Activated CD4-positive, alpha-beta T cell treated with anti-CD3 and anti-CD28 coated beads, Interleukin-2, amount 50 U/mL, for 48 hours (primary cell): ENCODE measurements at regions not wholly inside any gene's neighbourhood (a gene's known extent, or its start where the extent isn't known, plus 50 kb on each side); places are given as distances from the start of the nearest gene placed in this dataset.

Source experiments
- DNase-seq, 2 experiments: peaks; one replicate each; pipeline ENCODE4 v3.0.0-alpha.2; 2020

DNA sequence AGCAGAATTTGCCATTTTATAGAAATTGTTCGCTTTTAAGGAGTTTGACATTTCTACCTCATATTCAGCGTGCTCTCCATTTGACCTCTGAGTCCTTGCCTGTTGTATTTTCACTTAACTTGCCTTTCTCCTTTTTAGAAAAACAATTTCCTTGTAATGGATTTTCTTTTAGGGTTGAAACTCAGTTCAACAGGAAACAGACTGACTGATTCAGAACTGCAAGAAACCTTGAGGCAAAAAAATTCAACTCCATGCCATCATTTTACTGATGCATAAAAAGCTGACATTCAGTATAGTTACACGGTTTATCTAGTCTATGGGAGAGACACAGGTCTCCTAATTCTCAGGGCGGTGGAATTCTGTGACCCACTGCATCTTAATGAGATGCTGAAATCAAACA is 59.8 kb downstream of the MRPS30 start:
- DNase-seq = no peak

DNA sequence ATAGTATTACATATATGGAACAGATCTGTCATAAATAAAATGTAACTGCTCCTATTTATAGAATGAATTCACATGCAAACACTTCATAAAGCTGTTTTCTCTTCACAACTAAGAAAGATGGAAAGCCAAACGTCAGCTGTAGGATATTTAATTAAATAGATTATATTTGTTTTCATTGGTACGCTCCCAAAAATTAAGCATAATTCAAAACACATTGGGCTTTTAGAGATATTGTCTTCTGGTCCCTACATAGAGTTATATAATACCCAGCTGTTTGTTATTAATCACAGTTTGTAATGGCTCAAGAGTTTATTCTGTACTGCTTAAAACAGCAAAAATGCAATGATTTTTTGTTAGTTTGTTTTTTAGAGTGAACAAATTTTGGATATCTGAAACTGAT is 61.2 kb downstream of the MRPS30 start:
- DNase-seq = no peak

DNA sequence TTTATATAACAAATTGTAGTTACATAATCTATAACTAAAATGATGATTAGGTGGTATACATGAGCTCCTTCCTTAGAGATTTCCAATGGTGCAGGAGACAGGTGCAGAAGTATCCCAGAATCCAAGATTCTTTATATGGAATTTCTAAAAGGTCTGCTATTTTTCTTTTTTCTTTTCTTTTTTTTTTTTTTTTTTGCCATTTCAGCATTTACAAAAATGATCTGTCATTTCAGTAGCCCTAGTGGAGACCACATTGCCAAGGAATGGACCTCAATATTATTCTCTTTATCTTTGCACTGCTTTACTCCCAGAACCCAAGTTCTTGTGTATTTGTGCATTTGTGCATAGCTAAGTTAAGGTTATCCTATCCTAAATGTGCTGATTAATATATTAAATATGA is 61.7 kb downstream of the MRPS30 start:
- no peak for DNase-seq

DNA sequence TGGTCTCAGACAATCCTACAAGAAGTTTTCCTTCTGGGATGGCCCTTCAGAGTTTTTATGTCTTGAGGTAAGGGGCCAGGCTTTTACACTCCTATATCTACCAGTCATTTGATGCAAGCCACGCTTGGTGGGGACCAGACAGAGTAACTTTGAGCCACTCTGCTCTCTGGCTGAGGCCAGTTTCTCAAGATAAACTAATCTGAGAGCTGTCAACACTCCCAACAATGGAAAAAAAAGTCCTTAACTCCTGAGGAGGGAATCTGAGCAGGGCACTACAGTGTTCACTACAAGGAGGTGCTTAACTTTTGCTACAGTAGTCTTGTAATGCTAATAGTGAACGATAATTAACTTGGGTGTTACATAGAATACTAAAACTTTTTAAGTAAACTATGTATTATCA is 62.7 kb downstream of the MRPS30 start:
- no peak for DNase-seq

DNA sequence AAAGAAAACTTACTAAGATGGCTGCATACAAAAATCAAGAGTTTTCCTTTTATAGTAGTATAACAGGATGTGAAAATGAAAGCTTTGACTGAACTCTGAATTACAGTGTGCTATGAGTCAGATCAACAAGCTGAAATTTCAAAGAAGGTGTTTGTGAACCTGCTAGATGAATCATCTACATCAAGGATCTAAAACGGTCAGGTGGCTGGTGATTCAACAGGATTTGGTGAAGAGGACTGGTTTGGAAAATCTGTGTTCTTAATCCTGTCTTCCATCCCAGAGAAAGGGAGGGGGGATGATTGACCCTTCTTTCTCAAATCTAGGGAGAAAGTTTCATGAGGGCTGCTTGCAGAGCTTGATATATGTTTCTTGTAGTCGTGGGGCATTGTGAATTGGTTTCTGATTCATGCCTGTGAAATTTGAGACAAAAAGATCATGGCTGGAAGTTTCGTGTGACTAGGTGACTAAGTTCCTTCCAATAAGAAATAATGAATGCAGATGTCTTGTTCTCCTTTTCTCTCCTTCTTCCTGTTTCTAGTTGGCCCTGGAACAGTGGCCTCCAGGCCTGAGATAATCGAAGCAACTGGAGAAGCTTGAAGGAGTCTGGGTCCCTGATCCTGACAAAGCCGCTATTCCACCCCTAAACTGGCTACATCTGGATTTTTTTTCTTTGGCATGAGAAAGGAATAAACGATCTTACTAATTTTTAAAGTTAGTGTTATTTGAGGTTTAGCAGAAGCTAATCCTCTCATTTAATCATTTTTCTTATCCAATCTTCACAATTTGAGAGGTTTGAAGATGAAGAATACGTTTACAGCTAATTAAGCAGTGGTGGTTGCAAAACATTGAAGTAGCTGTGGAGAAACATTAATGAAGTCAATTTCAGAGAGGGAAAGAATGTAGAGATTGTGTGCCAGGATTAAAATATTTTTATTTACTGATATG is 67.2 kb downstream of the MRPS30 start:
- peak; percentile 5 to 31 for DNase-seq

DNA sequence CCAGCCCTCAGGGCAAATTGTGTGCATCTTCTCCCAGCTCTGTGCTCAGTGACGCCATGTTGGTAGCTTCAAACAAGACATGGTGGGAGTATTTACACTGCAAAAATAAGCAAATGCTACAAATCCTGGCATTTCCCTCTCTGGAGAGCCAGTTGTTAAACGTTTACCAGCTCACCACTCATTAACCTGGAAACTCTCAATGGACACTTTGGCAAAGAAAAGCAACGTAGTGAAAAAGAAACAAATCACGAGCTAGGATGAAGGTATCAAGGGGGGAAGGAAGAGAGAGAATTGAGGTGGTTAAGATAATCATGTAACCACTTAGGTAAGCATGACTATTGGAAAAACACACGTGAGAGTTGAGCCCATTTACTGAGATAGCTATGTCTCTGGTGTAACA is 72.5 kb downstream of the MRPS30 start:
- no peak for DNase-seq

DNA sequence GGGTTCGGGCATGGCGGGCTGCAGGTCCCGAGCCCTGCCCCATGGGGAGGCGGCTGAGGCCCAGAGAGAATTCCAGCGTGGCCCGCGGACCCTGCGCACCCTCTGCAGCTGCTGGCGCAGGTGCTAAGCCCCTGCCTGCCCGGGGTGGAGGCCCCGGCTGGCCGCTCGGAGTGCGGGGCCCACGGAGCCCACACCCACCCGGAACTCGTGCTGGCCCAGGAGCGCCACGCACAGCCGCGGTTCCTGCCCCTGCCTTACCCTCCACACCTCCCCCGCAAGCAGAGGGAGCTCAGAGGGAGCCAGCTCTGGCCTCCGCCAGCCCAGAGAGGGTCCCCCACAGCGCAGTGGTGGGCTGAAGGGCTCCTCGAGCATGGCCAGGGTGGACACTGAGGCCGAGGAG is 75.3 kb downstream of the MRPS30 start:
- DNase-seq = no peak

DNA sequence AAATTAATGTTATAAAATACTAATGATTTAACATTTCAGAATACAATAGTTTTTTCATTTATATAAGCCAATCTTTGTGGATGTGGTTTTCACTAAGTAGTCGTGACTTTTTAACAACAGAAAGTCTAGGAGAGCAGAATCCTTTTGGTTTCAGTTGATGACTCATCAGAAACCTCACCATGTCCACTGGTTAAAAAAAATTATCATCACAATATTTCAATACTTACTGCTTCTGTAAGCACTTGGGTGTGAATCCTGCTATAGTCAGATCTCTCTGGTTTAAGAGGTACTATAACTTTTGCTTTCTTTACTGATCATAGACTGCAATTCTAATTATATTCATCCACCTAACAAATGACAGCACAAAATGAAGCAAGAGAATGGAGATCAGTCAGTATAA is 77.2 kb downstream of the MRPS30 start:
- no peak for DNase-seq

DNA sequence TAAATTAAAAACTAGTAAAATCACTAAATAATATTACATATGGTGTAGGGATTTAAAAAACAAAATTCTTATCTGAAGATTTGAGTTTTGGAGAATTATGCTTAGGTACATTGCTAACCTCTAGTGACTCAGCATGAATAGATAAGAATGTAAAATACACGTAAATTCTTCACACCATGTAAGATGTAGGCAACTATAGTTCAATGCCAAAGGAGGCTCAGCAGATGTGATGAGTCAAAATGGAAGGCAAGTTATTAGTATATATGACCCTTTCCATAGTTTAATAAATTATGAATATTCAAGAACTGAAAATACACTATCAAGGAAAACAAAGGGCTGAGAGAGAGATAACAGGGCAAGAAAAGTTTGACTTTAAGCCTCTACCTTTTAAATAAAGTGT is 79.0 kb downstream of the MRPS30 start:
- DNase-seq = no peak

DNA sequence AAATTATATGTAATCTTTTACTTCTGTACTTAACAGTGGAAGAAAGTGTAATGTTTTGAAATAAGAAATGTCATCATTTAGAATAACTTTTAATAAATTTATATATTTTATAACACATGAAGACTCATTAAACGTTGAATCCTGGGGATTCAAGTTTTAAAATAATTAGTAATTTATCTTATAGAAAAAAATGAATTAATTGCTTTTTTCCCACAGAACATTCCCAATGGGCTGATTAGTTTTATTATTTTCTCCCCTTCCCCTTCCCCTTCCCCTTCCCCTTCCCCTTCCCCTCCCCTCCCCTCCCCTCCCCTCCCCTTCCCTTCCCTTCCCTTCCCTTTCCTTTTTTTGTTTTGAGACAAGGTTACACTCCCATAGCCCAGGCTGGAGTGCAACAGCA is 79.7 kb downstream of the MRPS30 start:
- no peak for DNase-seq

DNA sequence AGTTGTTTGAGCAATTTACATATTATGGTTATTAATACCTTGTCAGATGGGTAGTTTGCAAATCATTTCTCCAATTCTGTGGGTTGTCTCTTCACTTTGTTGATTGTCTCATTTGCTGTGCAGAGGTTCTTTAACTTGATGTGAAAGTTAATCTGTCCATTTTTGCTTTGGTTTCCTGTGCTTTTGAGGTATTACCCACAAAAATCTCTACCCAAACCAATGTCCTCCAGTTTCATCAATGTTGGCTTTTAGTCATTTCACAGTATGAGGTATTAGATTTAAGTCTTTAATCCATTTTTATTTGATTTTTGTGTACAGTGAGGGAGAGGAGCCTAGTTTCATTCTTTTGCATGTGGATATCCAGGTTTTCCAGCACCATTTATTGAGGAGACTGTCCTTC is 82.4 kb downstream of the MRPS30 start:
- DNase-seq = no peak

DNA sequence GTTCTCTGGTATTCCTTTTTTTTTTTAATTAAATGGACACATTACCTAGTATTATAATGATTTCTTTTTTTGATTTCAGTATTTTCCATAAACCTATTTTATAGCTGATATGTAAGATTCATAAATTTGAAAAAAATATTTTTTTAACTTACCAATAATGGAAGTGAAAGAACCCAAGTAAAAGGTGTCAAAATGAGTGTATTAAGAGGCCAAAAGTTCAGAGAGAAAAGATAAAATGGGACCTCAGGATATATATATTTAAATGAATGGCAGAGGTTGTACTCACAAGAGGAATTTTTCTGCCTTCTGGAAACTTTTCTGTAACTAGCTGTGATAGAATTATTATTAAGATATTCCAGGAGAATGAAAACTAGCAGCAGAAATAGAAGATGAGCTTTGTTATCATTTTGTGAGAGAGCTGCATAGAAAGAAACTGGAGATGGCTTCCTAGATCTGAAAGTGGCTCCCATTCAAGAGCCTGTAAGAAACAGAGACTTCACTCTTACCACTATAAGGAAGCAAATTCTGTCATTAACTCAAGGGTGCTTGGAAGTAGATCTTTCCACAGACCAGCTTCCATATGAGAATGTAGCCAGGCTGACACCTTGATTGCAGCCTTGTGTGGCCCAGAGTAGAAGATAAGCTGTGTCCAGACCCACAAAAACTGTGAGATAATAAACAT is 91.7 kb downstream of the MRPS30 start:
- DNase-seq = no peak

DNA sequence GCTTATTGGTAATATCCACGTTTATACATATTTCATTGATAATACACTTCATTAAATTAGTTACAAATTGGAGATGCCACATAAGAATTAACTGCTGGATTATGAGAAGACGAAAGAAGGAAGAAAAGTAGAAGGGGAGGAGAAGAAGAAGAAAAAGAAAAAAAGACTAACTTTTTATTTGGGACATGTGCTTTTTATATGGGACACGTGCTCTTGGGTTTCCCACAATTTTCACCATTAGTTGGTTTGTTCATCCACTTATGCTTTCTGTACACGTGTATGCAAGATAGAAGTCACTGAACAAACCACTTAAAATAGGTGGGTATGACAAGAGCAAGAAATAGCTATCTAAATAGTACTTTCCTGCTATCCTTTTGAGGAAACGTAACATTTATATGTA is 98.6 kb downstream of the MRPS30 start:
- DNase-seq = no peak

DNA sequence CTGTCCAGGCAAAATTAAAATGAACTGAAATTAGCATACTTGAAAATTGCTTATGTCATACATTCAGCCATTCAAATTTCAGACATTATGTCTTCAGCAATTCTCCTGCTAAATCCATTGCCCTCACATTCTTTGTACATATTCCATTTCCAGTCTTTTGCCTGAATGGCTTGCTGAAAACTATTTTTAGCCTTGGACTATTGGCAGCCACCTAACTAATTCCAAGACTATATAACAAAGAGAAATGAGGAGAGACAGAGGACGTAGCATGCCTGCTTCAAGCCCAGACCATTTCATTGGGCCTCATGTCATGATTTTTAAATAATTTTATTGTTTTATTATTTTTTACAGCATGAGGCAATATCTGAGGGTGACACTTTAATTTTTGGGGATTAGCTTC is 100.3 kb downstream of the MRPS30 start:
- no peak for DNase-seq

DNA sequence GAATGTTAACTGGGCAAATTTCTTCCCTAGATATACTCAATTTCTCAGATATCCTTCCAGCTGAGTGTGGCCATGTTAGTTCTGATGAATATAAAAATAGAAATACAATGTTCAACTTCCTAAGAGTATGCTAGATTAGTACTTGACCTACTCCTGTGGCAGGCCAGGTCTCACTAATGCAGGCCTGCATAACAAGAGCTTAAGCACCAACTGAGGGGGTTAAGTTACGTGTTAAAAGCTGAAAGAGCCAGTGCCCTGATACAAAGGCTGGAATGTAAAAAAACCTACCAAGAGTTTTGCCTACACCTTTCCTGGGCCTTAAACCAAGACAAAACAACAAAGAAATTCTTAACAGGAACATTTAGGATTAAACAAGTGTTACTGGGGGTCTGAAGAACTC is 102.8 kb downstream of the MRPS30 start:
- no peak for DNase-seq

DNA sequence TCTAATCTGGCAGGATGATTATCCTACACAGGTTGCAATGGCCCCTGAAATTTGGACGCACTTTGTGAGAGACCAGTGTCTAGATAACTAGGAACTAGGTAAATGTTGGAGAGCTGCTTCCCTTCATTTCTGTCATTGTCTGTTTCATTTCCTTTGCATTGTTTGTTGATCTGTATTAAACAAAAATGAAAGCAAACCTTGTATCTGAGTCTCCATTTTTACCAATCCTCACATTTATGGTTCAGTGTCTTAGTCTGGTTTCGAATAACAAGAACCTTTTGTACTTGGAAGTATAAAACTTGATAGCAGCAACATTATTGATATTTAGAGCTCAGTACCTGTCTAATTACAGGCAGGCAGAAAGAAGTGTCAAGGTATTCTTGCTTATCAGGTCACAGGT is 105.5 kb downstream of the MRPS30 start:
- DNase-seq = no peak

DNA sequence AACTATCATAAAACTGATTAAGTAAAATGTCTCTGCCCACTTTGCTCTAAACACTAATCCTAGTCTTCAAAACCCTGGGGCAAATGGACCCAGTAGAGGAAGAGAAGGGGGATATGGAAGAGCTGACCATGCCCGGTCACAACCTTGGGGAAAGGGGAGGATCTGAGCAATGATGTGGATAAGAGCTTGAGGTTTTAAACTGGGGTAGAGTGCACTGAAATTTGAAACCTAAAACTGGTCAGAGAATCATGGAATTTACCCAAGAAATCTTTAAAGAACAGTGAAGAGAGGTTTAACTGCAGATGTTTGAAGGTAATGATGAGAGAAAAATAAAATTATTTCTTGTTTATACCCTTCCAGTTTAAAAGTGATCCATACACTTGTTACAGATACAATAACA is 110.8 kb downstream of the MRPS30 start:
- no peak for DNase-seq

DNA sequence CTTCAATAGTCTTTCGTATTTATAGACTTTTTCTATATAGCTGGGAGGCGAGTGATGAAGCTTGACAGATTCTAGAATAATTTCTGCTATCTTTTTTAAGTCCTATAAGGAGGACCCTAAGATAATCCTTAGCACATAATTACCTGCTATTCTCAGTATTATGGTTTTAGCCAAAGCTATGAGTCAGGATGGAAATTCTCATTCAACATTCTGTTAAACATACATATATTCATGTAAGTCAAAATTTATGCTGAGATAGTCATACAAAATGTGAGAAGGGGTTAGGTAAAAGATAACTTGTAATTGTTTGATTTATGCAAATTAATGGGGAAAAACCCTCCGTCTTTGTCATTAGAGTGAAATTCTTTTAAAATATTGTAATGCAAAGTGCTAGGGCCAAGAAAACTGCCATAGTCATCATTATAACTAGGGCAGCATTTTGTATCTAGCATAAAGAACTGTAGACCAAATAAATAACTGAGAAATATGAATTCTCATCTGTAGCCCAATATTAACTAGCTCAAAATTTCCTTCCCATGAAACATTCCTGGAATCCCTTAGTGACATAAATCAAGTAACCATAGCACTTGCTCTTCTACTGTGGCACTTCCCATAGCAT is 118.5 kb downstream of the MRPS30 start:
- DNase-seq = no peak

DNA sequence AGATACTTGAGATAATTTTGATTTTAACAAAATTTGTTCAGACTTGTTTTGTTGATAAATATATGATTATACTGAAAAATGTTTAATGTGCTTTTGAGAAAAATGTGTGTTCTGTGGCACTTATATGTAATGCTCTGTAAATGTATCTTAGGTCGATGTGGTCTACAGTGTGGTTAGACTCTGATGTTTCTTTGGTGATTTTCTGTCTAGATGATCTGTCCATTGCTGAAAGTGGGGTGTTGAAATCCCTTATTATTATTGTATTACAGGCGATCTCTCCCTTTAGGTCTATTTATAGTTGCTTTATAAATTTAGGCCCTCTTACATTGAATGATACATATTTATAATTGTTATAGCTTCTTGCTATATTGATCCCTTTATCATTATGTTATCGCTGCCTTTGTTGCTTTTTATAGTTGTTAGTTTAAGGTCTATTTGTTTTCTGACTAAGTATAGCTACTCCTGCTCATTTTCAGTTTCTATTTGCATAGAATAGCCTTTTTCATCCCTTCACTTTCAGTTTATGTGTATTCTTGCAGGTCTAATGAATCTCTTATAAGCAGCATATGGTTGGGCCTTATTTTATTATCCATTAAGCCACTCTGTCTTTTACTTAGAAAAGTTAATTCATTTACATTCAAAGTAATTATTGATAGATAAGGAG is 124.3 kb downstream of the MRPS30 start:
- no peak for DNase-seq

DNA sequence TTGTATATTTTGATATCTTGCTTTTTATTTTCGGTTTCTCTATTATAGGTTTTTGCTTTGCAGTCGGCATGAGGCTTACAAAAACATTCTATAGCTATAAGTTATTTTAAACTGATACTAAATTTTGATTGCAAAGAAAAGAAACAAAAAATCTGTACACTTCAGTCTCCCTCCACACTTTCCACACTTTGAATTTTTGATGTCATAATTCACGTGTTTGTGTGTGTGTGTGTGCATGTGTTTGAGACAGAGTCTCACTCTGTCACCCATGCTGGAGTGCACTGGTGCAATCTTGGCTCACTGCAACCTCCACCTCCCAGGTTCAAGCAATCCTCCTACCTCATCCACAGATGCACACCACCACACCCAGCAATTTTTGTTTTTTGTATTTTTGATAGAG is 124.9 kb downstream of the MRPS30 start:
- no peak for DNase-seq

DNA sequence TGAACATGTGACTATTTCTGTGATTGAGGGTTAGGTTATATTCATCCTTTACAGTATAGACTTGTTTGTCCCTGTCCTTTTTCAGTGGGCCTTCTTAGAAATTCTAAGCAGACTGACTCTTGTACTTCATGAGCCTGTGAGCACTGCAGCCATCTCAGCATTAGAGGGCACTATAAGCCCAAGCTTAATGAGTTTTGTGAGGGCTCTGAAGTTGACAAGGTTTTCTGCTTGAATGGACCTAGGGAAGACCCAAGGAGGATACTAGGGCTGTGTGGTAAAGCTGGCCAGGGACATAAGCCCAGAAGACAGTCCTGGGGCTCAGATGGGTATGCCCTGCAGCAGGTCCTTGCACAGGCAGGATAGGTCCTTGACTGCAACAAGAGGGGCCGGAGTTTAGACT is 126.5 kb downstream of the MRPS30 start:
- DNase-seq = no peak

DNA sequence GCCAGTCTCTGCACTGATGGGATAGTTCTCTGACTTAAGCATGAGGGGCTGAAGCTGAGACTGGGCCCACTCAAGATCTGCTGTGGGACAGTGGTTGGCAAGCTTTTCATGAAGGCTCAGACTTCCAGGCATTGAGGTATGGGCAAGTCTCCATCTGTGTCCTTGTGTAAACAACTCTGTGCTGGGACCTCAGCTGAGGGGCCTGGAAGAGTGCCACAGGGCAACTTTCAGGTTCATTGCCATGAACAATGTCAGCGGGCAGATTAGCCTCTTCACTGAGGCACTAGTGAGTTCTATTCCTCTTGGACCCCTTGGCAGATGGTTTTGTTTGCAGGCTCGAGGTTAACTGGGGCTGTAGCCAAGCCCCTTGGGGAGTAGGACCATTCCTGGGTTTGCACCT is 127.1 kb downstream of the MRPS30 start:
- no peak for DNase-seq

DNA sequence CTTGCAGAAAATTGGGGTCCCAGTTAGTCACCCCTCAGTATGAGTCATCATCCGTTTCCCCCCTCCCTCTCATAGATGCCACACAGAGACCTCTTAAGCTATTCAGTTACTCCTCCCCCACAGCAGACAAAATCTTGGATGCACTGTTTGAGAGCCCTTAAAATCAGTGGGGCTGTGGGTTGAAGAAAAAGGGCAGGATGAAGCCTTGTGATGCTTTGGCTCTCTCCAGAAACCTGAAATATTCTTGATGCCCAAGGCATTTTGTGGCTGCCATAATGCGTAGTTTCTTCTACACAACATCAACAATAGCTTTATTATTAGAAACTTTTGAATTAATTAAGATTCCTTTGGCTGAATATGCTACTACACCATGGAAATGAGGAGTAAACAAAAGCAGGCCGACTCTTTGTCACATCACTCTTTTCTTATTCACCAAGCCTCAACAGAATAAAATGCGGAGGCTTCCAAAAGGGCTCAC is 133.8 kb downstream of the MRPS30 start:
- no peak for DNase-seq
